Fibroblast of the aortic adventitia (primary cell): ENCODE measurements at regions not wholly inside any gene's neighbourhood (a gene's known extent, or its start where the extent isn't known, plus 50 kb on each side); places are given as distances from the start of the nearest gene placed in this dataset.
A peak's percentile ranks its signal among the peaks of the same experiment; 100 is the strongest.

ENCODE experiments used
- DNase-seq: peaks from one replicate; pipeline ENCODE4 v3.0.0-alpha.2; 2010; ENCODE audit warnings: low read depth
- H3K4me3 ChIP-seq: 2 replicates; pipeline ENCODE4 v1.5.1; 2011; ENCODE audit warnings: low read depth, mild to moderate bottlenecking, control low read depth, low read length, moderate library complexity
- CTCF ChIP-seq: IDR thresholded peaks from 2 replicates; pipeline ENCODE4 v1.5.1; 2011; ENCODE audit warnings: mild to moderate bottlenecking, low read length, control low read depth, inconsistent platforms; ENCODE audit not compliant: insufficient read depth

- H3K4me3 ChIP-seq, result no peak overlapping the region
- no peak for TF ChIP-seq CTCF
- DNase-seq, result no peak
Observed at GRCh38 chr5:13511442-13511841, 433.0 kb downstream of the DNAH5 start.

GRCh38 chr5:13510616-13511015 is 433.9 kb downstream of the DNAH5 start:
- H3K4me3 ChIP-seq, result no peak overlapping the region
- no peak for DNase-seq
- no peak for TF ChIP-seq CTCF

- no peak for DNase-seq
- TF ChIP-seq CTCF, result no peak
- no peak overlapping the region for H3K4me3 ChIP-seq
Observed at GRCh38 chr5:13508559-13508958, 435.9 kb downstream of the DNAH5 start.

- no peak for DNase-seq
- TF ChIP-seq CTCF, result no peak
Observed at GRCh38 chr5:13505326-13505725, 439.2 kb downstream of the DNAH5 start.

GRCh38 chr5:13503017-13503416 is 441.5 kb downstream of the DNAH5 start:
- no peak for TF ChIP-seq CTCF
- DNase-seq, result no peak
- H3K4me3 ChIP-seq, result no peak overlapping the region

More at GRCh38 chr5:13505326-13505725, 439.2 kb downstream of the DNAH5 start:
- H3K4me3 ChIP-seq, result no peak overlapping the region

- TF ChIP-seq CTCF, result no peak
- peak; percentile 17 for DNase-seq
- no peak overlapping the region for H3K4me3 ChIP-seq
Observed at GRCh38 chr5:13501176-13501575, 443.3 kb downstream of the DNAH5 start.

GRCh38 chr5:13498279-13498678 is 446.2 kb downstream of the DNAH5 start:
- TF ChIP-seq CTCF, result no peak
- DNase-seq, result no peak
- H3K4me3 ChIP-seq, result no peak overlapping the region
